ENCODE measurements at regions not wholly inside any gene's neighbourhood (a gene's known extent, or its start where the extent isn't known, plus 50 kb on each side); places are given as distances from the start of the nearest gene placed in this dataset.
"Not testable (repeated sequence)": the region's sequence is repeated elsewhere in the genome, so short reads cannot be mapped to it uniquely, and the experiment has no call there.

DNA sequence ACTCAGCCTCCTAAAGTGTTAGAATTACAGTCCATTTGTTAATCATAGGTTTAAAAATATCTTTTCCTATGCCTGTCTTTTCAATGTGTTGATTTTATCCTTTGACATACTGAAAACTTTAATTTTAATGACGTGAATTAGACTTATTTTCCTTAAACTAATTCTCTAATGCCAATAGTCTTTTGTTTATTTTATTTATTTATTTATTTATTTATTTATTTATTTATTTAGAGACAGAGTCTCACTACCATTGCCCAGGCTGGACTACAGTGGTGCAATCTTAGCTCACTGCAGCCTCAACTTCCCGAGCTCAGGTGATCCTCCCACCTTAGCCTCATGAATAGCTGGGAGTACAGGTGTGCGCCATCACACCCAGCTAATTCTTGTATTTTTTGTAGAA, 694.5 kb downstream of the TRHDE start:
- no peaks in the 10 kb centered on the region for H3K36me3 ChIP-seq (ENCODE audit: control insufficient read depth in 1 of 2, insufficient read depth in 2 of 2, low read length in 2 of 2)
- no peak overlapping the region for H3K27ac ChIP-seq (ENCODE audit: low read length)
- H3K27me3 ChIP-seq (ENCODE audit: low read depth, low read length) = no peaks in the 10 kb centered on the region
- no peak overlapping the region for H3K4me3 ChIP-seq (ENCODE audit: low read depth in 1 of 2, low read length in 2 of 2)
- H3K9me3 ChIP-seq (ENCODE audit: control insufficient read depth in 1 of 2, low read length in 2 of 2) = no peaks in the 10 kb centered on the region
- no peaks in the 10 kb centered on the region for H3K4me1 ChIP-seq (ENCODE audit: control insufficient read depth in 1 of 2, insufficient read depth in 2 of 2, low read length in 2 of 2)

GRCh38 chr12:72974954-72975555, 702.9 kb downstream of the TRHDE start:
- no peak overlapping the region for H3K4me3 ChIP-seq (ENCODE audit: low read depth in 1 of 2, low read length in 2 of 2)
- H3K27ac ChIP-seq (ENCODE audit: low read length) = no peak overlapping the region
- peaks cover 0 to 5% of the 10 kb centered on the region in 2 donors for H3K9me3 ChIP-seq (ENCODE audit: control insufficient read depth in 1 of 2, low read length in 2 of 2)
- H3K27me3 ChIP-seq (ENCODE audit: low read depth, low read length) = no peaks in the 10 kb centered on the region
- H3K4me1 ChIP-seq (ENCODE audit: control insufficient read depth in 1 of 2, insufficient read depth in 2 of 2, low read length in 2 of 2) = no peaks in the 10 kb centered on the region
- no peaks in the 10 kb centered on the region for H3K36me3 ChIP-seq (ENCODE audit: control insufficient read depth in 1 of 2, insufficient read depth in 2 of 2, low read length in 2 of 2)

DNA sequence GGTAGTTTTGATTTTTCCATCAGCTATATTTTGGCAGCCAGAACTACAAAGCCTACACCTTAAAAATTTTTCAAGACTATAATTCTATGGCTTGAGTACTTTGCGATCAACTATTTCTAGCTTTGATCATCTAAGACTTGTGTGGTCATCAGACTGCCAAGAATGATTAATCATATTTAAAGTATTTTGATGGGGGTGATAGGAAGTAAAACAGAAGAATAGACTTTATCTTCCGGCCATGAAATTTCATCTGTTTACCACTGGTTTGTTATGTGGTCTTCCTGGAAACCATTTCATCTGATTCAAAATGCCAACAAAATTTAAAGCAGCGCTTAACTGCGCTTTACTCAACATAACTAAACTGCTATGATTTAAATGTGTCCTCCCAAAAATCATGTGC, 706.8 kb downstream of the TRHDE start:
- Histone ChIP-seq H3K4me1 (ENCODE audit: control insufficient read depth in 1 of 2, insufficient read depth in 2 of 2, low read length in 2 of 2) (no peaks in the 10 kb centered on the region), H3K27ac (ENCODE audit: low read length) (no peak overlapping the region), H3K27me3 (ENCODE audit: low read depth, low read length) (no peaks in the 10 kb centered on the region), H3K9me3 (ENCODE audit: control insufficient read depth in 1 of 2, low read length in 2 of 2) (peaks cover 0 to 5% of the 10 kb centered on the region in 2 donors), H3K4me3 (ENCODE audit: low read depth in 1 of 2, low read length in 2 of 2) (no peak overlapping the region), H3K36me3 (ENCODE audit: control insufficient read depth in 1 of 2, insufficient read depth in 2 of 2, low read length in 2 of 2) (no peaks in the 10 kb centered on the region)

- no peaks in the 10 kb centered on the region for H3K36me3 ChIP-seq (ENCODE audit: control insufficient read depth in 1 of 2, insufficient read depth in 2 of 2, low read length in 2 of 2)
- no peak overlapping the region for H3K27ac ChIP-seq (ENCODE audit: low read length)
- H3K4me1 ChIP-seq (ENCODE audit: control insufficient read depth in 1 of 2, insufficient read depth in 2 of 2, low read length in 2 of 2) = no peaks in the 10 kb centered on the region
- no peak overlapping the region for H3K4me3 ChIP-seq (ENCODE audit: low read depth in 1 of 2, low read length in 2 of 2)
- no peaks in the 10 kb centered on the region for H3K9me3 ChIP-seq (ENCODE audit: control insufficient read depth in 1 of 2, low read length in 2 of 2)
- H3K27me3 ChIP-seq (ENCODE audit: low read depth, low read length) = no peaks in the 10 kb centered on the region
Observed at GRCh38 chr12:72982356-72982755, 710.2 kb downstream of the TRHDE start.

DNA sequence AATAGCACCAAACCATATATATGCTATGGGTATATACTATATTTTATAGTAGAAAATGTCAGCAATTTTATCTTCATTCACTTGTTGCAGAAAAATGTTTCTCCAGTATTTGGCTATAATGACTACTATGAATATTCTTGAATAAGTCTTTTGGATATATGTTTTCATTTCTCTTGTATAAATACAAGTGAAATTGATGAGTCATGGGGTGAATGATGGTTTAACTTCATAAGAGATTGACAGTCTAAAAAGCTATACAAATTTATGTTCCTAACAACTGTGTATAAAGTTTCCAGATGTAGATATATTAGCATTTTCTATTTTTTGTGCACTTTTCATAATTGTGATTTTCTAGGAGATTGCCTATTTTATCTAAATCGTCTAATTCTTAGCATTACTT, 714.8 kb downstream of the TRHDE start:
- no peak overlapping the region for H3K27ac ChIP-seq (ENCODE audit: low read length)
- no peaks in the 10 kb centered on the region for H3K4me1 ChIP-seq (ENCODE audit: control insufficient read depth in 1 of 2, insufficient read depth in 2 of 2, low read length in 2 of 2)
- H3K27me3 ChIP-seq (ENCODE audit: low read depth, low read length) = no peaks in the 10 kb centered on the region
- H3K36me3 ChIP-seq (ENCODE audit: control insufficient read depth in 1 of 2, insufficient read depth in 2 of 2, low read length in 2 of 2) = no peaks in the 10 kb centered on the region
- no peaks in the 10 kb centered on the region for H3K9me3 ChIP-seq (ENCODE audit: control insufficient read depth in 1 of 2, low read length in 2 of 2)
- no peak overlapping the region for H3K4me3 ChIP-seq (ENCODE audit: low read depth in 1 of 2, low read length in 2 of 2)

- H3K4me1 ChIP-seq (ENCODE audit: control insufficient read depth in 1 of 2, insufficient read depth in 2 of 2, low read length in 2 of 2) = no peaks in the 10 kb centered on the region
- H3K9me3 ChIP-seq (ENCODE audit: control insufficient read depth in 1 of 2, low read length in 2 of 2) = no peaks in the 10 kb centered on the region
- no peaks in the 10 kb centered on the region for H3K36me3 ChIP-seq (ENCODE audit: control insufficient read depth in 1 of 2, insufficient read depth in 2 of 2, low read length in 2 of 2)
- no peak overlapping the region for H3K27ac ChIP-seq (ENCODE audit: low read length)
- no peaks in the 10 kb centered on the region for H3K27me3 ChIP-seq (ENCODE audit: low read depth, low read length)
- H3K4me3 ChIP-seq (ENCODE audit: low read depth in 1 of 2, low read length in 2 of 2) = no peak overlapping the region
Observed at GRCh38 chr12:72989458-72989947, 717.3 kb downstream of the TRHDE start.

- not testable (repeated sequence) for H3K4me1 ChIP-seq (ENCODE audit: control insufficient read depth in 1 of 2, insufficient read depth in 2 of 2, low read length in 2 of 2); H3K36me3 ChIP-seq (ENCODE audit: control insufficient read depth in 1 of 2, insufficient read depth in 2 of 2, low read length in 2 of 2); H3K27ac ChIP-seq (ENCODE audit: low read length); H3K9me3 ChIP-seq (ENCODE audit: control insufficient read depth in 1 of 2, low read length in 2 of 2); H3K27me3 ChIP-seq (ENCODE audit: low read depth, low read length); H3K4me3 ChIP-seq (ENCODE audit: low read depth in 1 of 2, low read length in 2 of 2)
Observed at GRCh38 chr12:72995029-72995428, 722.9 kb downstream of the TRHDE start.

- no peak overlapping the region for H3K27ac ChIP-seq (ENCODE audit: low read length)
- no peaks in the 10 kb centered on the region for H3K4me1 ChIP-seq (ENCODE audit: control insufficient read depth in 1 of 2, insufficient read depth in 2 of 2, low read length in 2 of 2)
- no peaks in the 10 kb centered on the region for H3K36me3 ChIP-seq (ENCODE audit: control insufficient read depth in 1 of 2, insufficient read depth in 2 of 2, low read length in 2 of 2)
- no peaks in the 10 kb centered on the region for H3K9me3 ChIP-seq (ENCODE audit: control insufficient read depth in 1 of 2, low read length in 2 of 2)
- H3K4me3 ChIP-seq (ENCODE audit: low read depth in 1 of 2, low read length in 2 of 2) = no peak overlapping the region
- H3K27me3 ChIP-seq (ENCODE audit: low read depth, low read length) = no peaks in the 10 kb centered on the region
Observed at GRCh38 chr12:72995616-72996015, 723.4 kb downstream of the TRHDE start.

GRCh38 chr12:73001806-73002205, 729.6 kb downstream of the TRHDE start:
- not testable (repeated sequence) for H3K36me3 ChIP-seq (ENCODE audit: control insufficient read depth in 1 of 2, insufficient read depth in 2 of 2, low read length in 2 of 2); H3K4me3 ChIP-seq (ENCODE audit: low read depth in 1 of 2, low read length in 2 of 2); H3K9me3 ChIP-seq (ENCODE audit: control insufficient read depth in 1 of 2, low read length in 2 of 2); H3K27ac ChIP-seq (ENCODE audit: low read length); H3K27me3 ChIP-seq (ENCODE audit: low read depth, low read length); H3K4me1 ChIP-seq (ENCODE audit: control insufficient read depth in 1 of 2, insufficient read depth in 2 of 2, low read length in 2 of 2)

GRCh38 chr12:73002504-73002903, 730.3 kb downstream of the TRHDE start:
- H3K36me3 ChIP-seq (ENCODE audit: control insufficient read depth in 1 of 2, insufficient read depth in 2 of 2, low read length in 2 of 2); H3K27me3 ChIP-seq (ENCODE audit: low read depth, low read length); H3K4me3 ChIP-seq (ENCODE audit: low read depth in 1 of 2, low read length in 2 of 2); H3K27ac ChIP-seq (ENCODE audit: low read length); H3K9me3 ChIP-seq (ENCODE audit: control insufficient read depth in 1 of 2, low read length in 2 of 2); H3K4me1 ChIP-seq (ENCODE audit: control insufficient read depth in 1 of 2, insufficient read depth in 2 of 2, low read length in 2 of 2): not testable (repeated sequence)

- H3K9me3 ChIP-seq (ENCODE audit: control insufficient read depth in 1 of 2, low read length in 2 of 2); H3K27me3 ChIP-seq (ENCODE audit: low read depth, low read length); H3K27ac ChIP-seq (ENCODE audit: low read length); H3K36me3 ChIP-seq (ENCODE audit: control insufficient read depth in 1 of 2, insufficient read depth in 2 of 2, low read length in 2 of 2); H3K4me1 ChIP-seq (ENCODE audit: control insufficient read depth in 1 of 2, insufficient read depth in 2 of 2, low read length in 2 of 2); H3K4me3 ChIP-seq (ENCODE audit: low read depth in 1 of 2, low read length in 2 of 2): not testable (repeated sequence)
Observed at GRCh38 chr12:73009138-73009834, 737.1 kb downstream of the TRHDE start.

DNA sequence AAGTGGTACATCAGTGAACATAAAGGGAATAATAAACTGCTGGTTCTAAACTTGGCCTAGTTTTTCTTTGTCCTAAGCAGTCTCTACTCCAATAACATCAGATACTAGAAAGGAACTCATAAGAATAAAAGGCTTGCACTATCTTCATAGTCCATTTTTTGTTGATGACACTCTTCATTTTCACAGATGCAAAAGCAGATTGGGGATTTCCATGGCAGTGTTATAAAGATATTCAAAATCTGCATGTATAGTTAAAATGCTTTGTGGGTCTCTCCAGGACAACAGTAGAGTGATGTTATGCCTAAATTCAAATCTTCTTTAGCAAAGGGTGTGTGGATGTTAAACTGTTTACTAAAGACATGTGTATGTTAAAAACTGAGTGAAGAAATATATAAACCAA, 745.8 kb downstream of the TRHDE start:
- no peaks in the 10 kb centered on the region for H3K4me1 ChIP-seq (ENCODE audit: control insufficient read depth in 1 of 2, insufficient read depth in 2 of 2, low read length in 2 of 2)
- H3K27me3 ChIP-seq (ENCODE audit: low read depth, low read length) = no peaks in the 10 kb centered on the region
- no peak overlapping the region for H3K4me3 ChIP-seq (ENCODE audit: low read depth in 1 of 2, low read length in 2 of 2)
- no peak overlapping the region for H3K27ac ChIP-seq (ENCODE audit: low read length)
- H3K36me3 ChIP-seq (ENCODE audit: control insufficient read depth in 1 of 2, insufficient read depth in 2 of 2, low read length in 2 of 2) = no peaks in the 10 kb centered on the region
- no peaks in the 10 kb centered on the region for H3K9me3 ChIP-seq (ENCODE audit: control insufficient read depth in 1 of 2, low read length in 2 of 2)

Measured in muscle layer of duodenum (tissue), 2 donors.